ENCODE measurements at regions not wholly inside any gene's neighbourhood (a gene's known extent, or its start where the extent isn't known, plus 50 kb on each side); places are given as distances from the start of the nearest gene placed in this dataset.
"Not testable (repeated sequence)": the region's sequence is repeated elsewhere in the genome, so short reads cannot be mapped to it uniquely, and the experiment has no call there.

DNA sequence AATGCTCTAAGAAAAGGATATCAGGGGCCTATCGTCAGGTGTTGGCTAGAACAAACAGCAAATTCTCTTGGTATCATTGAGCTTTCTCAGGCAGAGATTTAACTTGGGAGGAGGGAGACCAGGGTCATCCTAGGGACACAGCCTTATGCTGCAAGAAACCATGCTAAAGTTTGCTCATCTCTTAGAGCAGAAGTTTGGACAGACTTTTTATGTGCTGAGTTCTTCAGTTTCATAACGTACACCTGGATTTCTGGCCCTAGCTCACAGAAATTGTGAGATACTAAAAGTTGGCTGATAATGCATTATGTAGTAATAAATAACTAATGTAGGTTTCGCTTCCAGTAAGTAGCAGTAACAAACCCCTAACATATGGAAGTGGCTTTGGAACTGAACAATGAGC is 1359.8 kb upstream of the CDH9 start:
- no peaks in the 10 kb centered on the region for H3K79me2 ChIP-seq (ENCODE audit: low read length)
- H3K36me3 ChIP-seq (replicated peaks; ENCODE audit: low read depth, low read length), result no peaks in the 10 kb centered on the region
- no peak for TF ChIP-seq EZH2phosphoT487 (IDR thresholded peaks at IDR 0.05; ENCODE audit: low read depth)
- TF ChIP-seq, protein P1, sequence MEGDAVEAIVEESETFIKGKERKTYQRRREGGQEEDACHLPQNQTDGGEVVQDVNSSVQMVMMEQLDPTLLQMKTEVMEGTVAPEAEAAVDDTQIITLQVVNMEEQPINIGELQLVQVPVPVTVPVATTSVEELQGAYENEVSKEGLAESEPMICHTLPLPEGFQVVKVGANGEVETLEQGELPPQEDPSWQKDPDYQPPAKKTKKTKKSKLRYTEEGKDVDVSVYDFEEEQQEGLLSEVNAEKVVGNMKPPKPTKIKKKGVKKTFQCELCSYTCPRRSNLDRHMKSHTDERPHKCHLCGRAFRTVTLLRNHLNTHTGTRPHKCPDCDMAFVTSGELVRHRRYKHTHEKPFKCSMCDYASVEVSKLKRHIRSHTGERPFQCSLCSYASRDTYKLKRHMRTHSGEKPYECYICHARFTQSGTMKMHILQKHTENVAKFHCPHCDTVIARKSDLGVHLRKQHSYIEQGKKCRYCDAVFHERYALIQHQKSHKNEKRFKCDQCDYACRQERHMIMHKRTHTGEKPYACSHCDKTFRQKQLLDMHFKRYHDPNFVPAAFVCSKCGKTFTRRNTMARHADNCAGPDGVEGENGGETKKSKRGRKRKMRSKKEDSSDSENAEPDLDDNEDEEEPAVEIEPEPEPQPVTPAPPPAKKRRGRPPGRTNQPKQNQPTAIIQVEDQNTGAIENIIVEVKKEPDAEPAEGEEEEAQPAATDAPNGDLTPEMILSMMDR (IDR thresholded peaks at IDR 0.05; ENCODE audit: low read depth, low read length), result no peak
- no peak overlapping the region for H3K4me3 ChIP-seq (ENCODE audit: low read length)
- H4K20me1 ChIP-seq (ENCODE audit: insufficient read depth, low read length), result no peaks in the 10 kb centered on the region
- H3K9ac ChIP-seq (ENCODE audit: low read length), result no peak overlapping the region
- H3K27me3 ChIP-seq (ENCODE audit: low read depth, low read length), result no peaks in the 10 kb centered on the region
- H3K27ac ChIP-seq (ENCODE audit: low read length), result no peak overlapping the region
- H3K9me3 ChIP-seq (ENCODE audit: insufficient read depth, low read length), result no peaks in the 10 kb centered on the region
- H3K4me1 ChIP-seq (ENCODE audit: low read length), result peaks cover 9% of the 10 kb centered on the region
- no peak overlapping the region for H3K4me2 ChIP-seq (ENCODE audit: low read length)
- H2AFZ ChIP-seq (ENCODE audit: low read depth, low read length), result no peak overlapping the region

DNA sequence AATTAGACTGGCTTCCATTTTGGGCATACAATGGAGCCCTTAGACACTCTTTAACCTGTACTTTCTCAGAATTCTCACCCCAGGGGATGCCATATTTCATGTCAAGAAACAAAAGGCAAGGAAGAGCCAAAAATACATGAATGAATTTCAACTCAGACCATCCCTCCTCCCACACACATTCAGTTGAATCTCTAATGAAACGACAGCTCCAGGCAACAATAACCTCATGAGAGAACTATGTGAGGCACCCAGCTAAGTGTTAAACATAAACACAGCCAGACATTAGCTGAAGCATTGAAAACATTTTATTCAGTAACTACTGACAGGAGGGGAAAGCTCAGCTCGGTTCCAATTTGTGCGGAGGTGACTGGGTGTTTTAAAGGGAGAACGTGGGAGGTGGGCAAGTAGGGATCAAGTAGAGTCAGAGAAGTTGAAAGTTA is 1359.1 kb upstream of the CDH9 start:
- Histone ChIP-seq H3K27ac (ENCODE audit: low read length) (no peak overlapping the region), H3K9ac (ENCODE audit: low read length) (no peak overlapping the region), H3K79me2 (ENCODE audit: low read length) (no peaks in the 10 kb centered on the region), H3K27me3 (ENCODE audit: low read depth, low read length) (no peaks in the 10 kb centered on the region), H3K4me1 (ENCODE audit: low read length) (peaks cover 9% of the 10 kb centered on the region), H2AFZ (ENCODE audit: low read depth, low read length) (no peak overlapping the region), H4K20me1 (ENCODE audit: insufficient read depth, low read length) (no peaks in the 10 kb centered on the region), H3K4me2 (ENCODE audit: low read length) (no peak overlapping the region), H3K4me3 (ENCODE audit: low read length) (no peak overlapping the region), H3K36me3 (replicated peaks; ENCODE audit: low read depth, low read length) (no peaks in the 10 kb centered on the region), H3K9me3 (ENCODE audit: insufficient read depth, low read length) (no peaks in the 10 kb centered on the region)
- TF ChIP-seq, protein P1 (IDR thresholded peaks at IDR 0.05; ENCODE audit: low read depth, low read length), result no peak
- no peak for TF ChIP-seq EZH2phosphoT487 (IDR thresholded peaks at IDR 0.05; ENCODE audit: low read depth)

DNA sequence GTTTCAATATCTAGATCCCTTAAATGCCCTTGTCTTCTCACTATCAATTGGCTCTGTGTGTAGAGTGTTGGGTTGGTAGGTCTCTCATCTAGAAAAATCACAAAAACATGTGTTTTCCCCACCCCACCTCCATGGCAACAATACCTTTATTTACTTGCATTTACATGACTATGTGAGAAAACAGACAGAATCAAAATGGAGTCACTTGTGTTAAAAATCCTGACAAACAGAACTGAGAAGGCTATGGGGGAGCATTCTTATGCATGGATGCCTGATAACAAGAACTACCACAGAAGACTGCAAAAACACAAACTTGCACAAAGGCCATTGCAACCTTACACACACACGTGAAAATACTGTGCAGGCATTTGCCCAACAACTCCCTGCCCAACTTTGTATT is 1352.9 kb upstream of the CDH9 start:
- H3K4me2 ChIP-seq (ENCODE audit: low read length), result no peak overlapping the region
- H2AFZ ChIP-seq (ENCODE audit: low read depth, low read length), result no peak overlapping the region
- H3K4me1 ChIP-seq (ENCODE audit: low read length), result no peaks in the 10 kb centered on the region
- H4K20me1 ChIP-seq (ENCODE audit: insufficient read depth, low read length), result no peaks in the 10 kb centered on the region
- TF ChIP-seq EZH2phosphoT487 (IDR thresholded peaks at IDR 0.05; ENCODE audit: low read depth), result no peak
- TF ChIP-seq, protein P1 (IDR thresholded peaks at IDR 0.05; ENCODE audit: low read depth, low read length), result no peak
- H3K9me3 ChIP-seq (ENCODE audit: insufficient read depth, low read length), result no peaks in the 10 kb centered on the region
- no peaks in the 10 kb centered on the region for H3K79me2 ChIP-seq (ENCODE audit: low read length)
- H3K36me3 ChIP-seq (replicated peaks; ENCODE audit: low read depth, low read length), result no peaks in the 10 kb centered on the region
- no peak overlapping the region for H3K9ac ChIP-seq (ENCODE audit: low read length)
- no peak overlapping the region for H3K27ac ChIP-seq (ENCODE audit: low read length)
- H3K27me3 ChIP-seq (ENCODE audit: low read depth, low read length), result no peaks in the 10 kb centered on the region
- no peak overlapping the region for H3K4me3 ChIP-seq (ENCODE audit: low read length)

DNA sequence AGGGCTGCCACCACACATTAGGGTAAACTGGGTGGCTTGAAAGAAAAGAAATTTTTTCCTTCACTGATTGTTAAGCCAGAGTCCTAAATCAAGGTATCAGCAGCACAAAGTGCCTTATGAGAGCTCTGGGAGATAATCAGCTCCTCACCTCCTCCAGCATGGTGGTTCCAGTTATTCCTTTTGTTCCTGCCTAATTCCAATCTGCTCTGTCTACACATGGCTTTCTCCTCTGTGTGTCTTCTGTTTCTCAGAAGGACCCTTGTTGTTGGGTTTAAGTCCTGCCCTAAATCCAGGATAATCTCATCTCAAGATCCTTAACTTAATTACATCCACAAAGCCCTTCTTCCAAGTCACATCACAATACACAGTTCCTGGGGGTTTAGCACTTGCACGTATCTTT is 1352.0 kb upstream of the CDH9 start:
- H3K79me2 ChIP-seq (ENCODE audit: low read length), result no peaks in the 10 kb centered on the region
- no peak overlapping the region for H3K4me3 ChIP-seq (ENCODE audit: low read length)
- H3K4me2 ChIP-seq (ENCODE audit: low read length), result no peak overlapping the region
- no peak overlapping the region for H3K9ac ChIP-seq (ENCODE audit: low read length)
- no peaks in the 10 kb centered on the region for H4K20me1 ChIP-seq (ENCODE audit: insufficient read depth, low read length)
- no peaks in the 10 kb centered on the region for H3K36me3 ChIP-seq (replicated peaks; ENCODE audit: low read depth, low read length)
- no peak overlapping the region for H2AFZ ChIP-seq (ENCODE audit: low read depth, low read length)
- H3K27ac ChIP-seq (ENCODE audit: low read length), result no peak overlapping the region
- TF ChIP-seq, protein P1 (IDR thresholded peaks at IDR 0.05; ENCODE audit: low read depth, low read length), result no peak
- TF ChIP-seq EZH2phosphoT487 (IDR thresholded peaks at IDR 0.05; ENCODE audit: low read depth), result no peak
- no peaks in the 10 kb centered on the region for H3K27me3 ChIP-seq (ENCODE audit: low read depth, low read length)
- no peaks in the 10 kb centered on the region for H3K4me1 ChIP-seq (ENCODE audit: low read length)
- H3K9me3 ChIP-seq (ENCODE audit: insufficient read depth, low read length), result no peaks in the 10 kb centered on the region

DNA sequence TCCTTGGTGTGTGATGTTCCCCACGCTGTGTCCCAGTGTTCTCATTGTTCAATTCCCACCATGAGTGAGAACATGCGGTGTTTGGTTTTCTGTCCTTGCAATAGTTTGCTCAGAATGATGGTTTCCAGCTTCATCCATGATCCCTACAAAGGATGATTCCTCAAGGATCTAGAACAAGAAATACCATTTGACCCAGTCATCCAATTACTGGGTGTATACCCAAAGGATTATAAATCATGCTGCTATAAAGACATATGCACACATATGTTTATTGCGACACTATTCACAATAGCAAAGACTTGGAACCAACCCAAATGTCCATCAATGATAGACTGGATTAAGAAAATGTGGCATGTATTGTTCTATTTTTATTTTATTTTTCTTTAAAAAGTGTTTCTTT is 1351.3 kb upstream of the CDH9 start:
- not testable (repeated sequence) for H3K4me2 ChIP-seq (ENCODE audit: low read length); H2AFZ ChIP-seq (ENCODE audit: low read depth, low read length); H3K9ac ChIP-seq (ENCODE audit: low read length); H3K4me3 ChIP-seq (ENCODE audit: low read length); H3K27ac ChIP-seq (ENCODE audit: low read length); H3K79me2 ChIP-seq (ENCODE audit: low read length); H4K20me1 ChIP-seq (ENCODE audit: insufficient read depth, low read length); H3K36me3 ChIP-seq (replicated peaks; ENCODE audit: low read depth, low read length); H3K27me3 ChIP-seq (ENCODE audit: low read depth, low read length); H3K4me1 ChIP-seq (ENCODE audit: low read length); H3K9me3 ChIP-seq (ENCODE audit: insufficient read depth, low read length)

Measured in OCI-LY3 (cell line).